ENCODE measurements at regions not wholly inside any gene's neighbourhood (a gene's known extent, or its start where the extent isn't known, plus 50 kb on each side); places are given as distances from the start of the nearest gene placed in this dataset.

DNA sequence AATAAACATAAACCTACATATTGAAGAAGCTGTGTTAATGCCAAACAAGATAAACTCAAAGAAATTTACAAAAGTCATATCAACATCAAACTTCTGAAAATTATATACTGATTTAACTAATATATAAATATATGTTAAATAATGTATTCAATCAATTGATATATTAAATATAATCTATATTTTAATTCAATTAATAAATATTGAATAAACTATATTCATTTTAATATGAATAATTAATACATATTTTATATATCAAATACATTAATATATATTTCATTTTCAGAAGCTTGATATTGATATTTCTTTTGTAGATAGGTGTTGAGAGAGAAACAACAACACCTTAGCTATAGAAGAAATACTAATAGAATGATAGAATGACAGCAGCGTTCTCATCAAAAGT lies 768.1 kb downstream of the MECOM start:
- WGBS = 96% methylated on average over 1 of the region's 1 CpG
- Histone ChIP-seq H3K9me3 (peaks cover 6% of the 10 kb centered on the region), H3K4me1 (no peaks in the 10 kb centered on the region), H3K27me3 (no peaks in the 10 kb centered on the region), H3K4me3 (no peak overlapping the region), H3K27ac (no peak overlapping the region), H3K36me3 (no peaks in the 10 kb centered on the region)
- TF ChIP-seq POLR2A (IDR thresholded peaks at IDR 0.05) = no peak
- no peak for TF ChIP-seq EP300 (IDR thresholded peaks at IDR 0.05)
- no peak for TF ChIP-seq POLR2AphosphoS5 (IDR thresholded peaks at IDR 0.05)
- TF ChIP-seq, protein P1, sequence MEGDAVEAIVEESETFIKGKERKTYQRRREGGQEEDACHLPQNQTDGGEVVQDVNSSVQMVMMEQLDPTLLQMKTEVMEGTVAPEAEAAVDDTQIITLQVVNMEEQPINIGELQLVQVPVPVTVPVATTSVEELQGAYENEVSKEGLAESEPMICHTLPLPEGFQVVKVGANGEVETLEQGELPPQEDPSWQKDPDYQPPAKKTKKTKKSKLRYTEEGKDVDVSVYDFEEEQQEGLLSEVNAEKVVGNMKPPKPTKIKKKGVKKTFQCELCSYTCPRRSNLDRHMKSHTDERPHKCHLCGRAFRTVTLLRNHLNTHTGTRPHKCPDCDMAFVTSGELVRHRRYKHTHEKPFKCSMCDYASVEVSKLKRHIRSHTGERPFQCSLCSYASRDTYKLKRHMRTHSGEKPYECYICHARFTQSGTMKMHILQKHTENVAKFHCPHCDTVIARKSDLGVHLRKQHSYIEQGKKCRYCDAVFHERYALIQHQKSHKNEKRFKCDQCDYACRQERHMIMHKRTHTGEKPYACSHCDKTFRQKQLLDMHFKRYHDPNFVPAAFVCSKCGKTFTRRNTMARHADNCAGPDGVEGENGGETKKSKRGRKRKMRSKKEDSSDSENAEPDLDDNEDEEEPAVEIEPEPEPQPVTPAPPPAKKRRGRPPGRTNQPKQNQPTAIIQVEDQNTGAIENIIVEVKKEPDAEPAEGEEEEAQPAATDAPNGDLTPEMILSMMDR (IDR thresholded peaks at IDR 0.05) = no peak
- no peak for DNase-seq (ENCODE audit: low spot score in 2 of 2)

DNA sequence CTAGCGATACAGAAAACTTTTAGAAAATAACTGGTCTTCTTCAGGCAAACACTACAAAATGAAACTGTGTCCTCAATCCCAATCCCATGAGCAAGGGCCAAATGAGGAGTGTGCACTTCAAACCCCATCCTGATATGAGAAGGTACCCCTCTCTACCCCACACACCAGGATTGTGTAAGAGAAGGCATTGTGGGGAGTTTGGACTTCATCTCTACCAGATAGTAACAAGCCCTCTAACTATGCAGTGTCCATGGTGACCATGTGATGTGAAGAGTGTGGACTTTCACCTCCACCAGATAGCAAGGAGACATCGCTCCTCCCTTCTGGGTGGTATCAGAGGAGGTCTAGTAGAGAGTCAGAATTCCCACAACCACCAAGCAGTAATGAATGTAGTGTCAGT lies 769.3 kb downstream of the MECOM start:
- no peaks in the 10 kb centered on the region for H3K4me1 ChIP-seq
- no peak for DNase-seq (ENCODE audit: low spot score in 2 of 2)
- H3K27me3 ChIP-seq = no peaks in the 10 kb centered on the region
- H3K4me3 ChIP-seq = no peak overlapping the region
- TF ChIP-seq EP300 (IDR thresholded peaks at IDR 0.05) = no peak
- TF ChIP-seq POLR2AphosphoS5 (IDR thresholded peaks at IDR 0.05) = no peak
- peaks cover 6% of the 10 kb centered on the region for H3K9me3 ChIP-seq
- H3K27ac ChIP-seq = no peak overlapping the region
- H3K36me3 ChIP-seq = no peaks in the 10 kb centered on the region
- 92% methylated on average over 2 of the region's 2 CpGs for WGBS

DNA sequence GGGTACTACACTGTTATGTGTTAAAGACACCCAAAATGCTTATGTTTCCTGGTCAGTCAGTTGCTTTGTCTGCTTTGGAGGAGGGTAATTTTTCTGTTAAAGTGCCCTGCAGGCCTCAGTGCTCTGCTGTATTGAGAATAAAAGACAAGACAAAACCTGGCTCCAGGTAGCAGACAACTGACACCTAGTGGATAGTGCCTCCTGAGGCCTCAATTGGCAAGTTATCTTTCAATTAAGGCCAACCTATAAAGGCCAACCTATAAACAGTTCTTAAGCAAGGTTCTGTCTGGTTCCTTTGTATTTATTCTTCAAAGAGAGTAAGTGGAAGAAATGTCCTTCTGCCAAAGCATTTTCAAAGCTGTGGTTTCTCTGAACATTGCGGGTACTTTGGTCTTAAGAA lies 773.8 kb downstream of the MECOM start:
- no peaks in the 10 kb centered on the region for H3K27me3 ChIP-seq
- no peak for DNase-seq (ENCODE audit: low spot score in 2 of 2)
- H3K4me1 ChIP-seq = peaks cover 2% of the 10 kb centered on the region
- H3K4me3 ChIP-seq = no peak overlapping the region
- H3K9me3 ChIP-seq = no peaks in the 10 kb centered on the region
- H3K36me3 ChIP-seq = no peaks in the 10 kb centered on the region
- TF ChIP-seq EP300 (IDR thresholded peaks at IDR 0.05) (no peak), POLR2A (IDR thresholded peaks at IDR 0.05) (no peak), POLR2AphosphoS5 (IDR thresholded peaks at IDR 0.05) (no peak)
- TF ChIP-seq, protein P1 (IDR thresholded peaks at IDR 0.05) = no peak
- H3K27ac ChIP-seq = no peak overlapping the region
- 86% methylated on average over 1 of the region's 1 CpG for WGBS

DNA sequence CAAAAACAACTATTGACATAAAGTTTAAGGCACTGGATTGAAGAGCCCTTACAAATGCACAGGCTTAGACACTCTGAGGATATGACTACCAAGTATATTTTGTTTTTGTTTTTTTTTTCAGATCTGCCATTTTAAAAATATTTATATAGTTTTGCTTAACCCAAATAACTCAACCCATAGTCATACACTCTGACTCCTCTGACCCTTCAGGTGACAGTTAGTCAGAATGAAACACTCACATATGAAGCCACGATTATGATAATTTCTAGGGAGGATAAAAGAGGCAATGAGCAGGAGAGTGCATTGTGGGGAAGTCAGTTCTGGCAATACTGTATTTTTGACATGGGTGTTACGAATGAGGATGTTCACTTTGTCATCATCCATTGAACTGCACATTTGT lies 774.7 kb downstream of the MECOM start:
- DNase-seq (ENCODE audit: low spot score in 2 of 2) = no peak
- 93% methylated on average over 2 of the region's 2 CpGs for WGBS
- Histone ChIP-seq H3K4me3 (no peak overlapping the region), H3K36me3 (no peaks in the 10 kb centered on the region), H3K4me1 (peaks cover 9% of the 10 kb centered on the region), H3K27ac (no peak overlapping the region), H3K27me3 (no peaks in the 10 kb centered on the region), H3K9me3 (no peaks in the 10 kb centered on the region)
- TF ChIP-seq POLR2AphosphoS5 (IDR thresholded peaks at IDR 0.05) (no peak), POLR2A (IDR thresholded peaks at IDR 0.05) (no peak), EP300 (IDR thresholded peaks at IDR 0.05) (no peak)
- TF ChIP-seq, protein P1 (IDR thresholded peaks at IDR 0.05) = no peak

DNA sequence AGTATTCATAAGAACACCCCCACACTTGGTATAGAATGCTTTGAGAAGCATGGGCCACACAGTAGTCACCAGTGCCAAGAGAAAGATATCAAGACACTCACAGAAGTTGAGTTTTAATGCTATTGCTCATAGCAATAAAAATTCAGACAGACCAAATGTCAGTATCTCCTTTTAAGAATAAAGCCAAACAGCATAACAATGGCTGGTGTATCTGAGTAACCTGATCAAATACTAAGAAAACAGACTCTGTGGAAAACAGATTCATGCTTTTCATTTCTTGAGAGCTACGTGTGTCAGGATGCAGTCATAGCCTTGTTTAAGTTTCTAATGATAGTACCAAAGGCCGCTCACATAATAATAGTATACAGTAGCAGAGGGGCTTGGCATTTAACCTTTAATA lies 778.5 kb downstream of the MECOM start:
- DNase-seq (ENCODE audit: low spot score in 2 of 2) = no peak

More for the DNA sequence above, 778.5 kb downstream of the MECOM start:
- Histone ChIP-seq H3K4me3 (no peak overlapping the region), H3K9me3 (no peaks in the 10 kb centered on the region), H3K4me1 (peaks cover 9% of the 10 kb centered on the region), H3K27me3 (no peaks in the 10 kb centered on the region), H3K27ac (no peak overlapping the region), H3K36me3 (no peaks in the 10 kb centered on the region)
- 96% methylated on average over 2 of the region's 2 CpGs for WGBS
- TF ChIP-seq, protein P1 (IDR thresholded peaks at IDR 0.05) = no peak
- TF ChIP-seq EP300 (IDR thresholded peaks at IDR 0.05) (no peak), POLR2A (IDR thresholded peaks at IDR 0.05) (no peak), POLR2AphosphoS5 (IDR thresholded peaks at IDR 0.05) (no peak)

All from suprapubic skin (tissue), 4 donors.